Activated T-cell treated with anti-CD3 and anti-CD28 coated beads for 24 hours (primary cell): ENCODE measurements at regions not wholly inside any gene's neighbourhood (a gene's known extent, or its start where the extent isn't known, plus 50 kb on each side); places are given as distances from the start of the nearest gene placed in this dataset.

ENCODE experiments used
- DNase-seq: peaks from one replicate; pipeline ENCODE4 v3.0.0-alpha.2; 2020; ENCODE audit warnings: low read depth

GRCh38 chr7:45455662-45456061 lies 118.5 kb upstream of the ADCY1 start:
- no peak for DNase-seq

GRCh38 chr7:45456105-45456504 lies 118.1 kb upstream of the ADCY1 start:
- no peak for DNase-seq

- DNase-seq = no peak
Measured at GRCh38 chr7:45456747-45457524, 117.2 kb upstream of the ADCY1 start.

DNA sequence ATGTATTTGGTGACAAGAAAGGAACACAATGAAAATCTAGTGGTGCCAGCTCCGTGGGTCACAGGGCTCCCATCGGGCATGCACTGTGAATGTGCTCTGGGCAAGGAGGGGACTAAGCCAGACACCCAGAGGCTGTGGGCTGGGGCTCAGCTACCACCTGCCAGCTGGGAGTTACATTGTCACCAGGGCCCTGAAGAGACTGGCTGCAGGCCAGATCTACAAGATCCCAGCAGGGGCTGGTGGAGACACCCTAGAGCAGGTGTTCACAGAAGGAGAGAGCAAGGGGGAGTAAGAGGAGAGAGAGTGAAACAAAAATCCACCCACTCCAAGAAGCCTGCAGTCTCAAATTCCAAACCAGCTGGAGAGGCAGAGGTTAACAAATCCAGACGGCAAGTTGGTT lies 116.6 kb upstream of the ADCY1 start:
- no peak for DNase-seq

DNA sequence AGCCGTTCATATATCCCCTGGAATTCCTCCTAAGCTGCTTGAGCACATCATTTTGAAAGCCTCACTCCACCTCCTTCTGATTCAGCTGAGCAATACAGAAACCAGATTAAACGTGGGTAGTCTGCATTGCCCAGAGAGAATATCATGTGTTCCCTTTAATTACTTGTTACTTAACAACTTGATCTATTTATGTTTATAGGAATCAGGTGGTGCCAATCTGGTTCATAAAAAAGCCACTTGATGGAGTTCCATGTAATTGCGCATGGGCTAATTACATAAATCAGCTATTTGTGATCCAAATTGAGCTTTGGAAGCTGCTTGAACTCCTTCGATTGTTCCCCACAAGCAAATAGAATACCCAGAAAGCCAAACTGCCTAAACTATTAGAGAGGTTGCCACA lies 114.7 kb upstream of the ADCY1 start:
- no peak for DNase-seq

DNA sequence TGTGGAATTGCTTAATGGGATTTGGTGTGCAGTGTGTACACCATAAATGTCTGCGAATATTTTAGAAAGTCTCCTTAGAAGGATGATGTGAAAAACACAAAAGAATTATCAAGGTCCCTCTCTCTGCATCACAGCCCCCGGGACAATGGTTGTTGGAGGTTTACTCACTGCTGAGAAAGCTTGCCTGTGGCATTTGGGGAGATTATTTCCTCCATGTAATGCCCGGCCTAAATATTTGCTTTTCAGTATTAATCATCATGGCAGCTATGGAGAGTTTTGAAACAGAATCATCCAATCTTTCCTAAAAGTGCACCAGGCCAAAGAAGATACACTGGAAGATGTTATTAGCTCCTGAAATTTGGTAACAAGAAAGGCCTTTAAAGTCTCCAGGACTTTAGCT lies 113.8 kb upstream of the ADCY1 start:
- DNase-seq = no peak

DNA sequence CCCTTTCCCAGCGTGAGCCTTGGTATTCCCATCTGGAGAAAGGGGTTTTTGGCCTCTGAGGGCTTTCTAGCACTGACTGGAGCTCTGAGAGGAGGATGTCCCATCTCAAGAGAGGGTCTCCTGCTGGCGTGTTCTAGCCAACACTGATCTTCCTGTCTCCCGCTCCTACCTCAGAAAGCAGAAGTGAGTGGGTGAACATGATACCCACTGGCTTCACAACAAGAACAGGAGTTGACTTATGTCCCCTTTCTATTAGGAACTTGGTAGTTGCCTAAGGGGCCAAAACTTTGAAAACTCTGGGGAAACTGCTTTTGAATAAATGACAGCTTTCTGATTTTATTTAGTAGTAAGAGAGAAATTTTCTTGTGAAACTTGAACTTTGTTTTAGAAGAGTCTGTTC lies 113.1 kb upstream of the ADCY1 start:
- DNase-seq = no peak

DNA sequence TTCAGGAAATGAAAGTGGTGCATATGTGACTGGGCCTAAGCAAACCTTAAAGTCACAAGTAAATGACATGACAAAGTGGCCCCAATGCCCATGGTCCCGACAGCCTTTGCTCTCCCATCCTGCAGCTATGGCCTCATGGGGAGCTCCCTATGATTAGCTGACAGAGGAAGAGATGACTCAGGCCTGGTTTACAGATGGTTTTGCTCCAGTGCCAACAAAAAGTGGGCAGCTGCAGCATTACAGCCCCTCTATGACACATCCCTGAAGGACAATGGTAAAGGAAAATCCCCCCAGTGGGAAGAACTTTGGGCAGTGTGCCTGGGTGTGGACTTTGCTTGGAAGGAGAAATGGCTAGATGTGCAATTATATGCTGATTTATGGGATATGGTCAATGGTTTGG lies 105.1 kb upstream of the ADCY1 start:
- no peak for DNase-seq

GRCh38 chr7:45470031-45470430 lies 104.1 kb upstream of the ADCY1 start:
- no peak for DNase-seq

DNA sequence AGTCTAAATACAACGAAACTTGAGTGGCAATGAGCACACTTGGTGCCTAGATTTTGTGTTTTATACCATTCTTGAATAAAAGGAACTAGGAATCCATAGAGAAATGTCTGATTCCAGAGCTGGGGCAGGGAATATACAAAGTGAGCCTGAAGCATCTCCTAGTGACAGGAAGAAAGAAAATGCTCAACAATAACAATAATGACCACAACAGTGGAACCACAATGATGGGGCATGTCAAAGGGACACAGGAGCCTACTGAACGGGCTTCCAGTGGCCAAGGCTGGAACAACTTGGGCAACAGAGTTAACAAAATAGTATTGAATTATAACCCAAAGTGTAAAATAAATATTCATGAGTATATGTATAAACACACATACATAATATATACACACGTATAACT lies 94.4 kb upstream of the ADCY1 start:
- DNase-seq = no peak

- DNase-seq = no peak
Measured at GRCh38 chr7:45482451-45482850, 91.7 kb upstream of the ADCY1 start.

DNA sequence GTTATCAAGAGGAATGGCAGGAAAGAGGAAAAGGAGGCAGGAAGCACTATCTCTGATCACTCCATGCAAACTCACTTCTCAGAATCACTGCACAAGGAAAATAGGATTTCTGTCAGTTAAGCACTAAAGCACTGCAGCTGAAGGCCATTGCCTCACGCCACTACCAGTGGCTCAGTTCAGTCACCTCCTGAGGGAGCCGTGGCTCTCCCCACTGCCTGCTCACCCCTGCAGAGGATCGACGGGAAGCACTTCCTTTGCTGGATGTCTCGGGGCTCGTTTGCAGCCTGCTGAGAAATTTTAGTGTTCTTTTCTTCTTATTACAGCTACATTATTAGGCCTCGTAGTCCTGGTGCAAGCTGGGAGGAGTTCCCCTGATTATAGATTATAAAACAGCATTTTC lies 90.1 kb upstream of the ADCY1 start:
- DNase-seq = no peak

- DNase-seq = no peak
Measured at GRCh38 chr7:45486575-45486974, 87.6 kb upstream of the ADCY1 start.

DNA sequence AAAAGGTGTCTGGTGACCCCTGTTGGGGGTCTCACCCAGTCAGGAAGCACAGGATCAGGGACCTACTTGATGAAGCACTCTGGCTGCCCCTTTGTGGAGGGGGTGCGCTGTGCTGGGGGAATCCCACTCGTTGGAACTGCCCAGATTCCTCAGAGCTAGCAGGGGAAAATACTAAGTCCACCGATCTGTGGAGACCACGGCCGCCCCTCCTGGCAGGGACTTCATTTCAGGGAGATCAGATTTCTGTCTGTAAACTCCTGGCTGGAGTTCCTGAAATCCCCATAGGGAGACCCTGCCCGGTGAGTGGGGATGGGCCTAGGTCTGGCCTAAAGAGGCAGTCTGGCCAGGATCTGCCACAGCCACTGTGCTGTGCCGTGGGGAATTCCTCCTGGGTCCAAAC lies 79.3 kb upstream of the ADCY1 start:
- DNase-seq = no peak

- DNase-seq = no peak
Measured at GRCh38 chr7:45495618-45496017, 78.5 kb upstream of the ADCY1 start.

- no peak for DNase-seq
Measured at GRCh38 chr7:45500257-45500656, 73.9 kb upstream of the ADCY1 start.

- DNase-seq = no peak
Measured at GRCh38 chr7:45501791-45502190, 72.4 kb upstream of the ADCY1 start.

GRCh38 chr7:45506059-45506458 lies 68.1 kb upstream of the ADCY1 start:
- no peak for DNase-seq

DNA sequence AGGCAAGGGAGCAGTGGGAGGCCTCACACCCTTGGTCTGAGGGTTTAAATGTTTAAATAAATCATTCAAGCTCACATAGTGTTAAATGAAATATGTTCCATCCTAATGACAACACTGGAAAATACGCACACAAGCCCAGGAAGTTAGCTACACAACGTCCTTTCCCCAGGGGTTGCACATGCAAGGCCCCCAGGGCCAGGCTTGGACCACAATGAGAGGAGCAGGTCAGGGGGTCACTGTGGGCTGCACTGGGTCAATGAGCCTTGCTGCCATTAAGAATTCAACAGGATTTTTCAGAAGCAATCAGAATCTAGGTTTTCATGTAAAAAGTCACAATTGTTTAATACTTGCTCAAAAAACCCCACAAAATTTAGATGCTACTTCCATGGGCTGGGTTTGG lies 64.9 kb upstream of the ADCY1 start:
- no peak for DNase-seq

DNA sequence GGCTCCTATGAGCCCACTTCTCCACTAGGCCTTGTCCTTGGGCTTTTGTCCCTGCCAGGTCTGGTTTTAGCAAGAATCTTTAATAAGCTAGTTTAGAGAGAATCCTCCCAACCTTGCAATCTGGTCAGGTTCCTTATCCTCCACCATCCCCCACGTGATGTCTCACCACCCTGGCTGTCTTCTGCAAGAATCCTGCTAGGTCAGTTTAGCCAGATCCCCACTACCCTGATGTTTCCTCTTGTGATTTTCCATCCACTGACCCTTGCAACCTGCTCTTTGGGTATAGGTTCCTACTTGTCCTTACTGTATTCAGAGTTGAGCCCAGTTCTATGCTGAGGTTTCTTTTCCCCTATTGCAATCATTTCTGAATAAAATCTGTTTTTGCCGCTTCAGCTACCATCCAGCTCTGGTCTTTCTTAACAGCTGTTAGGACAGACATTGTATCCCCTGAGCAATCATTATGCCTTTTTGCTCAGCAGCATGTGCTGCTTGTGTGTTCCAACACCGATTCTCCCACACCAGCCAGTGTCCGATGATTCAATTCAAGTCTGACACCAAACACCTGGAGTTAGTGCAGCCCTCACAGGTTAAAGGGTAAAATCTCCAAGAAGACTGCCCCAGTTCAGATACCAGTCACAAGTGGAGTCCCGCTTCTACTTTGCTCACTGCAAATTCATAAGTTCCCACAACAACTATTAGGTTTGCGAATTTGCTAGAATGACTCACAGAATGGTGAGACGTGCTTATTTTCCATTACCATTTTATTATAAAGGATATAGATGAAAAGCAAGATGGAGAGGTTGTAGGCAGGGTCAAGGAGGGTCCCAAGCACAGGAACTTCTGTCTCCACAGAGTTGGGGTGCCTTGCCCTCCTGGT lies 62.2 kb upstream of the ADCY1 start:
- no peak for DNase-seq

DNA sequence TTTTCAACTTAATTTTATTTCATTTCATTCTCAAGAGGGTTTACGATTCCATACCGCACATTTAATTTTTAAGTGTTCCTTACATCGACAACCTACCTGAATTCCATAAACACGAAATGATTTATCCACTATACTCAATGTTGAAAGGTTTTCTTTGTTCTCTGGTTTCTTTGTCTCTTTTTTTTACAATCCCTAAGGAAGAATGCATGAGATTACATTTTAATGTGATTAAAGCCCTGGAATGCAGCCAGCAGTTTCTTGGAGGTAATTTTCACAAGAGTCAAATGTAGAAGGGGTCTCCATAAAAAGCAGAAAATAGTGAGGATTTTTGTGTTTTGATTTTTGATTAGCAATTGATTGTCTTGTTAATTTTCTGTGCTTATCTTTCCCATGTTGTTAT lies 59.2 kb upstream of the ADCY1 start:
- DNase-seq = no peak

DNA sequence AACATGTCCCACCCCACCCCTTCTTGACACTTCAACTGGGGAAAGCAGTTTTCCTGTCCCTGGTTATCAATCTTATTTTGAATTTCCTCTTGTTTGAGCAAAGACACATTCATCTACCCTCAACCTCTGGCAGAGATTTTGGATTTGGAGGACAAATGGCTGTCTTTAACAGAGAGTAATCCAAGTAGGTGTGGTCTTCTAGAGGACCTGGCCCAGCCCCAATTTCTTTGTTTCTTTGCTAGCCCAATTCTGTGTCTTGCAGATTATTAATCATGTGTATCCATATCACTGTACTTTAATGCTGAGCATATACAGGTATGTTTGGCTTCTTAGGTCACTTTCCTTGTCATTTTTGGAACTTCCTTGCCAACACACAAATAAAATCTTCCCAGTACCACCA lies 58.8 kb upstream of the ADCY1 start:
- no peak for DNase-seq
